ENCODE measurements at regions not wholly inside any gene's neighbourhood (a gene's known extent, or its start where the extent isn't known, plus 50 kb on each side); places are given as distances from the start of the nearest gene placed in this dataset.

- H3K4me1 Mint-ChIP-seq (ENCODE audit: low read depth), result peaks cover 48% of the 10 kb centered on the region
- peaks cover 1% of the 10 kb centered on the region for H3K27me3 Mint-ChIP-seq
- no peak overlapping the region for H3K4me3 Mint-ChIP-seq
- no peaks in the 10 kb centered on the region for H3K9me3 Mint-ChIP-seq (ENCODE audit: low read depth)
- no peak overlapping the region for H3K27ac Mint-ChIP-seq
- no peaks in the 10 kb centered on the region for H3K36me3 Mint-ChIP-seq
Observed at GRCh38 chr15:70265986-70266385, 168.3 kb upstream of the TLE3 start.

- Mint-ChIP-seq H3K27ac (no peak overlapping the region), H3K4me3 (no peak overlapping the region), H3K4me1 (ENCODE audit: low read depth) (peaks cover 47% of the 10 kb centered on the region), H3K27me3 (peaks cover 1% of the 10 kb centered on the region), H3K9me3 (ENCODE audit: low read depth) (no peaks in the 10 kb centered on the region), H3K36me3 (no peaks in the 10 kb centered on the region)
Observed at GRCh38 chr15:70265466-70265978, 167.8 kb upstream of the TLE3 start.

GRCh38 chr15:70264738-70265465 lies 167.2 kb upstream of the TLE3 start:
- H3K27me3 Mint-ChIP-seq, result peaks cover 1% of the 10 kb centered on the region
- H3K4me1 Mint-ChIP-seq (ENCODE audit: low read depth), result peaks cover 49% of the 10 kb centered on the region
- H3K9me3 Mint-ChIP-seq (ENCODE audit: low read depth), result no peaks in the 10 kb centered on the region
- H3K27ac Mint-ChIP-seq, result no peak overlapping the region
- H3K36me3 Mint-ChIP-seq, result no peaks in the 10 kb centered on the region
- no peak overlapping the region for H3K4me3 Mint-ChIP-seq

DNA sequence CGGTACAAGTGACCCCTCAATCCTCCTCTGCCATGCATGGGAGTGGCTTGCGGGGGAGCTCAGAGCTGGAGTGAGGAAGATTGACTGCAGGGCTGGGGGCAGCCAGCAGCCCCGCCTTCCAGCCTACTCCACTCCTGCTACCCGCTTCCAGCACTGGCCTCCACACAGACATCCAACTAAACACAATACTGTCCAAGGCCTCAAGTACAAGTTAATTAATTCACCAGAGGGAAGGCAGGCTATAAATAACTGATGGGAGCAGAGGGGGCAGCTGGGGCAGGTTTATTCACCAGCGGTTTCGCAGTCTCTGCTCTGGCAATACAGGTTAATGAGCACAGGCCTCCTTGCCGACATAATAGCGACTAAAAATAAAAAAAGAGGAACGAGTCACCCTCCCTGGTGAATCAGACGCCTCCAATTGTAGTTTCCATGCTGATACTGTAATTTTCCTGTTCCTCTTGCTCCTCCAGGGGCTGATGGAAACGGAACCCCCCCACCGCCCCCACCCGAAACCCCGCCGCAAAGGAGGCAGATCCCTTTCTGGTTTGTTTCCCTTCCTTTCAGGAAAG lies 166.4 kb upstream of the TLE3 start:
- H3K9me3 Mint-ChIP-seq (ENCODE audit: low read depth), result no peaks in the 10 kb centered on the region
- no peak overlapping the region for H3K27ac Mint-ChIP-seq
- H3K36me3 Mint-ChIP-seq, result no peaks in the 10 kb centered on the region
- H3K4me1 Mint-ChIP-seq (ENCODE audit: low read depth), result peaks cover 53% of the 10 kb centered on the region
- peaks cover 1% of the 10 kb centered on the region for H3K27me3 Mint-ChIP-seq
- no peak overlapping the region for H3K4me3 Mint-ChIP-seq

DNA sequence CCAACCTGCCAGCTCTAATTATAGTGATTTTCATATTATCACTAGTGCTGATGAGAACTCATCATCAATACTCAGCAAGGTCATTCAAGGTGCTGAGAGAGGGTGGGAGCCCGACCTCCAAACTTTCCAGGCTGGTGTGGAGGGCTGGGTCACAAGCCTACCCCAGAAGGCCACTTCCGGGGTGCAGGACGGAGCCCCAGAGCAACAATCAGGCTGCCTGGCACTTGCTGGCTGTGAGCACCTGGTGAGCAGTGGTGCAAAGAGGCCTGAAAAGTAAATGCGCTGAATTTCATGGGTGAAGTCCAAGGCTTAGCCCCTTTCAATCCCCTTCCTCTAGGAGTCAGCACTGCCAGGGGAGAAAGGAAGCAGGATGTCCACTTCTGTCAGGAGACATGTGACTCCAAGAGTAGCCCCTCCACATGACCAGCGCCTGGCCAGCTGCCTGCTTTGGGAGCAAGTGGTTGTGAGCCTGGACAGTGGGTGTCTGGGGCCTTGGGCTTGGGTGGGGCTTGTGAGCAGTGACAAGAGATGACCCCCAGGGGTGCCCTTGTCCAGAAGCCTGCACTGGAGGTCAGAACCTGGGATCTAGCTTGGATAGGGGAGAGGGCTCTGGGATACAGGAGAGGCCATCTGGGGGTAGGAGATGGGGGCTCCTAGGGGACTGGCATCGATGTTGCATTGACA lies 165.0 kb upstream of the TLE3 start:
- Mint-ChIP-seq H3K27ac (no peak overlapping the region), H3K36me3 (no peaks in the 10 kb centered on the region), H3K4me3 (no peak overlapping the region), H3K9me3 (ENCODE audit: low read depth) (no peaks in the 10 kb centered on the region), H3K4me1 (ENCODE audit: low read depth) (peaks cover 63% of the 10 kb centered on the region), H3K27me3 (peaks cover 1% of the 10 kb centered on the region)

- no peaks in the 10 kb centered on the region for H3K9me3 Mint-ChIP-seq (ENCODE audit: low read depth)
- H3K36me3 Mint-ChIP-seq, result no peaks in the 10 kb centered on the region
- H3K4me1 Mint-ChIP-seq (ENCODE audit: low read depth), result peaks cover 64% of the 10 kb centered on the region
- no peak overlapping the region for H3K27ac Mint-ChIP-seq
- no peak overlapping the region for H3K4me3 Mint-ChIP-seq
- H3K27me3 Mint-ChIP-seq, result peaks cover 1% of the 10 kb centered on the region
Observed at GRCh38 chr15:70262171-70262570, 164.5 kb upstream of the TLE3 start.

GRCh38 chr15:70261083-70261482 lies 163.4 kb upstream of the TLE3 start:
- Mint-ChIP-seq H3K9me3 (ENCODE audit: low read depth) (no peaks in the 10 kb centered on the region), H3K27ac (no peak overlapping the region), H3K36me3 (no peaks in the 10 kb centered on the region), H3K4me1 (ENCODE audit: low read depth) (peaks cover 62% of the 10 kb centered on the region), H3K4me3 (no peak overlapping the region), H3K27me3 (no peaks in the 10 kb centered on the region)

DNA sequence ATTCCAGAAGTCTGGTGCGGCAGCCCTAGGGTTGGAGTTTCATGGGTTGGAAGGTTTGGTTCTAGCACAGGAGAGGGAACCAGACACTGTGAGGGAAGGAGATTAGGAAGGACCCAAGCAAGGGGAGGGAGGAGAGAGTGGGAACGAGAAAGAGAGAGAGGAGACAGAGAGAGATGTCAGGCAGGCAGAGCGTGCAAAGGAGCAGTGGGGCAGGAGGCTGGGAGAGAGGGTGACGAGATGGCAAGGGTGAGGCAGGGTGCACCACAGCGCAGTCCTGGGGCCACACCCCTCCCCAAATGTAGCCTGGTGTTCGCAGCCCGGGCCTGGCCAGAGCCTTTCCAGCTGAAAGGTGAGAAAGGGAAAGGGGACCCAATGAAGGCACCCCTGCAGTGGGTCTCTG lies 162.9 kb upstream of the TLE3 start:
- H3K27ac Mint-ChIP-seq, result no peak overlapping the region
- no peaks in the 10 kb centered on the region for H3K36me3 Mint-ChIP-seq
- H3K4me3 Mint-ChIP-seq, result no peak overlapping the region
- no peaks in the 10 kb centered on the region for H3K27me3 Mint-ChIP-seq
- H3K4me1 Mint-ChIP-seq (ENCODE audit: low read depth), result peaks cover 58% of the 10 kb centered on the region
- H3K9me3 Mint-ChIP-seq (ENCODE audit: low read depth), result no peaks in the 10 kb centered on the region

- peak overlapping the region; percentile 59 for H3K4me3 Mint-ChIP-seq
- H3K27ac Mint-ChIP-seq, result no peak overlapping the region
- H3K9me3 Mint-ChIP-seq (ENCODE audit: low read depth), result no peaks in the 10 kb centered on the region
- H3K4me1 Mint-ChIP-seq (ENCODE audit: low read depth), result peaks cover 53% of the 10 kb centered on the region
- H3K36me3 Mint-ChIP-seq, result peaks cover 2% of the 10 kb centered on the region
- no peaks in the 10 kb centered on the region for H3K27me3 Mint-ChIP-seq
Observed at GRCh38 chr15:70259640-70260508, 162.2 kb upstream of the TLE3 start.

- peak overlapping the region; percentile 63 for H3K4me3 Mint-ChIP-seq
Observed at GRCh38 chr15:70259028-70259424, 161.3 kb upstream of the TLE3 start.

GRCh38 chr15:70258369-70259027 lies 160.8 kb upstream of the TLE3 start:
- Mint-ChIP-seq H3K4me3 (peak overlapping the region; percentile 63), H3K4me1 (ENCODE audit: low read depth) (peaks cover 53% of the 10 kb centered on the region), H3K9me3 (ENCODE audit: low read depth) (no peaks in the 10 kb centered on the region), H3K36me3 (peaks cover 2% of the 10 kb centered on the region), H3K27ac (peak overlapping the region; percentile 50), H3K27me3 (no peaks in the 10 kb centered on the region)

More at GRCh38 chr15:70259028-70259424, 161.3 kb upstream of the TLE3 start:
- Mint-ChIP-seq H3K36me3 (peaks cover 2% of the 10 kb centered on the region), H3K27ac (no peak overlapping the region), H3K27me3 (no peaks in the 10 kb centered on the region), H3K9me3 (ENCODE audit: low read depth) (no peaks in the 10 kb centered on the region), H3K4me1 (ENCODE audit: low read depth) (peaks cover 53% of the 10 kb centered on the region)

GRCh38 chr15:70257573-70258248 lies 160.0 kb upstream of the TLE3 start:
- H3K4me3 Mint-ChIP-seq, result peak overlapping the region; percentile 63
- H3K36me3 Mint-ChIP-seq, result peaks cover 2% of the 10 kb centered on the region
- H3K27ac Mint-ChIP-seq, result no peak overlapping the region
- no peaks in the 10 kb centered on the region for H3K9me3 Mint-ChIP-seq (ENCODE audit: low read depth)
- H3K27me3 Mint-ChIP-seq, result no peaks in the 10 kb centered on the region
- peaks cover 50% of the 10 kb centered on the region for H3K4me1 Mint-ChIP-seq (ENCODE audit: low read depth)

DNA sequence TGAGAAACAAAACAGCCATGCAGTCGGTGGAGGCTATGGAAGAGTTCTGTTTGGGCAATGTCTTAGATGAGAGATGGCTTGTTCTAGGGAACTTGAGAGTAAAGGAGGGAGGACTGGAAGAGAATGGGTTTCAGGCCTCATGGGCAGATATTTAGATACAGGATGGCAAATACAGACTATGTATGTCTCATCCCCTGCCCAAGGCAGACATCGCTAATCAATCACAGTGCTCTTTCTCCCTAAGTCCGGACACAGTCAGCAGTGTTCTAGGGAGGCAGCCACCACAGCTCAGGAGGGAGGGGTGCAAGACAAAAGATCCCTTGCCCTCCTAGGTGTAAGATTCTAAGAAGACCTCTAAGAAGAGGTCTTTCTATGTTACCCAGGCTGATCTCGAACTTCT lies 159.3 kb upstream of the TLE3 start:
- Mint-ChIP-seq H3K4me1 (ENCODE audit: low read depth) (peaks cover 48% of the 10 kb centered on the region), H3K36me3 (peaks cover 2% of the 10 kb centered on the region), H3K27me3 (no peaks in the 10 kb centered on the region), H3K9me3 (ENCODE audit: low read depth) (no peaks in the 10 kb centered on the region), H3K27ac (no peak overlapping the region), H3K4me3 (no peak overlapping the region)

Measured in activated naive CD8-positive, alpha-beta T cell (primary cell).